ENCODE measurements at regions not wholly inside any gene's neighbourhood (a gene's known extent, or its start where the extent isn't known, plus 50 kb on each side); places are given as distances from the start of the nearest gene placed in this dataset.
"Not testable (repeated sequence)": the region's sequence is repeated elsewhere in the genome, so short reads cannot be mapped to it uniquely, and the experiment has no call there.

GRCh38 chr5:166788050-166788449 lies 1503.4 kb upstream of the WWC1 start:
- TF ChIP-seq ISL1 (CRISPR knock-in tag; IDR thresholded peaks at IDR 0.05) (no peak), ARNTL (CRISPR knock-in tag; IDR thresholded peaks at IDR 0.05; ENCODE audit: borderline replicate concordance, low read depth) (no peak), ZNF70 (CRISPR knock-in tag; IDR thresholded peaks at IDR 0.05) (no peak), CREB5 (CRISPR knock-in tag; IDR thresholded peaks at IDR 0.05; ENCODE audit: low read depth) (no peak), ZC3H10 (CRISPR knock-in tag; IDR thresholded peaks at IDR 0.05) (no peak), RARB (CRISPR knock-in tag; IDR thresholded peaks at IDR 0.05) (no peak), ZNF8 (CRISPR knock-in tag; IDR thresholded peaks at IDR 0.05) (no peak), SNAI2 (CRISPR knock-in tag; IDR thresholded peaks at IDR 0.05) (no peak), PPARA (CRISPR knock-in tag; IDR thresholded peaks at IDR 0.05; ENCODE audit: borderline replicate concordance) (no peak), POU6F1 (CRISPR knock-in tag; IDR thresholded peaks at IDR 0.05; ENCODE audit: borderline replicate concordance, low read depth) (no peak), CSDC2 (CRISPR knock-in tag; IDR thresholded peaks at IDR 0.05) (no peak)
- no peak for ATAC-seq

GRCh38 chr5:166795756-166796155 lies 1495.7 kb upstream of the WWC1 start:
- TF ChIP-seq ARNTL (CRISPR knock-in tag; IDR thresholded peaks at IDR 0.05; ENCODE audit: borderline replicate concordance, low read depth) = no peak
- TF ChIP-seq RARB (CRISPR knock-in tag; IDR thresholded peaks at IDR 0.05) = no peak
- no peak for ATAC-seq

GRCh38 chr5:166803058-166803457 lies 1488.4 kb upstream of the WWC1 start:
- no peak for TF ChIP-seq TOX (CRISPR knock-in tag; IDR thresholded peaks at IDR 0.05; ENCODE audit: borderline replicate concordance)
- TF ChIP-seq PPARA (CRISPR knock-in tag; IDR thresholded peaks at IDR 0.05; ENCODE audit: borderline replicate concordance) = no peak
- TF ChIP-seq OSR1 (CRISPR knock-in tag; IDR thresholded peaks at IDR 0.05) = no peak
- TF ChIP-seq ZNF565 (CRISPR knock-in tag; conservative IDR thresholded peaks at IDR 0.05; ENCODE audit: low read depth) = no peak
- no peak for TF ChIP-seq CREB5 (CRISPR knock-in tag; IDR thresholded peaks at IDR 0.05; ENCODE audit: low read depth)
- TF ChIP-seq PATZ1 (CRISPR knock-in tag; IDR thresholded peaks at IDR 0.05; ENCODE audit: borderline replicate concordance) = no peak
- no peak for TF ChIP-seq ZFP3 (CRISPR knock-in tag; IDR thresholded peaks at IDR 0.05)
- TF ChIP-seq ESRRG (CRISPR knock-in tag; IDR thresholded peaks at IDR 0.05) = no peak
- no peak for TF ChIP-seq SNAI2 (CRISPR knock-in tag; IDR thresholded peaks at IDR 0.05)
- TF ChIP-seq POU6F1 (CRISPR knock-in tag; IDR thresholded peaks at IDR 0.05; ENCODE audit: borderline replicate concordance, low read depth) = no peak
- no peak for TF ChIP-seq ARNTL (CRISPR knock-in tag; IDR thresholded peaks at IDR 0.05; ENCODE audit: borderline replicate concordance, low read depth)
- TF ChIP-seq TSHZ2 (CRISPR knock-in tag; IDR thresholded peaks at IDR 0.05) = no peak
- TF ChIP-seq GLIS3 (CRISPR knock-in tag; IDR thresholded peaks at IDR 0.05) = no peak
- ATAC-seq = no peak

GRCh38 chr5:166804223-166804622 lies 1487.2 kb upstream of the WWC1 start:
- ATAC-seq = not testable (repeated sequence)

- ATAC-seq = not testable (repeated sequence)
These were observed 1486.8 kb upstream of the WWC1 start for GRCh38 chr5:166804693-166805092.

GRCh38 chr5:166810093-166810658 lies 1481.3 kb upstream of the WWC1 start:
- ATAC-seq = not testable (repeated sequence)

All from SK-N-SH treated with all-trans-retinoic acid at 6 μM for 48 hours (cell line).